Suprapubic skin (tissue), 4 donors: ENCODE measurements at regions not wholly inside any gene's neighbourhood (a gene's known extent, or its start where the extent isn't known, plus 50 kb on each side); places are given as distances from the start of the nearest gene placed in this dataset.

Source experiments
- DNase-seq, 2 donors: peaks; one replicate each; pipeline ENCODE4 v3.0.0-alpha.2; 2019; ENCODE audit warnings: low spot score in 2 of 2
- H3K27ac ChIP-seq: fragments of 200-600 bp; sonication (generic); one replicate; pipeline ENCODE4 v1.5.1; 2019
- H3K27me3 ChIP-seq: fragments of 200-600 bp; sonication (generic); one replicate; pipeline ENCODE4 v1.5.1; 2019
- H3K36me3 ChIP-seq: fragments of 200-600 bp; sonication (generic); one replicate; pipeline ENCODE4 v1.5.1; 2019
- H3K4me1 ChIP-seq: fragments of 200-600 bp; sonication (generic); one replicate; pipeline ENCODE4 v1.5.1; 2019
- H3K4me3 ChIP-seq: fragments of 200-600 bp; sonication (generic); one replicate; pipeline ENCODE4 v1.5.1; 2019; ENCODE audit warnings: mild to moderate bottlenecking
- H3K9me3 ChIP-seq: fragments of 200-600 bp; sonication (generic); one replicate; pipeline ENCODE4 v1.5.1; 2019
- EP300 ChIP-seq: sonication (generic); formaldehyde crosslinking; IDR thresholded peaks from one replicate; pipeline ENCODE4 v1.6.1; 2017; ENCODE audit warnings: antibody characterized with exemption
- POLR2A ChIP-seq, 2 donors: fragments of 450-650 bp; IDR thresholded peaks; one replicate each; pipeline ENCODE4 v1.6.1; 2017; ENCODE audit warnings: antibody characterized with exemption in 2 of 2, mild to moderate bottlenecking in 2 of 2, moderate library complexity in 2 of 2
- POLR2AphosphoS5 ChIP-seq, 3 donors: sonication (generic); formaldehyde crosslinking; IDR thresholded peaks; one replicate each; pipeline ENCODE4 v1.6.1; 2017; ENCODE audit warnings: antibody characterized with exemption in 3 of 3
- WGBS: methylation state at CpG from one replicate; pipeline ENCODE4 v1.1.5; 2018; 5-methylcytosine and 5-hydroxymethylcytosine counted together
- TF ChIP-seq, protein P1 (sequence below), 2 donors: fragments of 200-600 bp in 1 of 2; fragments of 450-650 bp in 1 of 2; sonication (generic) in 1 of 2; IDR thresholded peaks; one replicate each; pipeline ENCODE4 v1.5.1; 2016 to 2019; ENCODE audit warnings: antibody characterized with exemption in 2 of 2, mild to moderate bottlenecking in 1 of 2, moderate library complexity in 1 of 2

DNA sequence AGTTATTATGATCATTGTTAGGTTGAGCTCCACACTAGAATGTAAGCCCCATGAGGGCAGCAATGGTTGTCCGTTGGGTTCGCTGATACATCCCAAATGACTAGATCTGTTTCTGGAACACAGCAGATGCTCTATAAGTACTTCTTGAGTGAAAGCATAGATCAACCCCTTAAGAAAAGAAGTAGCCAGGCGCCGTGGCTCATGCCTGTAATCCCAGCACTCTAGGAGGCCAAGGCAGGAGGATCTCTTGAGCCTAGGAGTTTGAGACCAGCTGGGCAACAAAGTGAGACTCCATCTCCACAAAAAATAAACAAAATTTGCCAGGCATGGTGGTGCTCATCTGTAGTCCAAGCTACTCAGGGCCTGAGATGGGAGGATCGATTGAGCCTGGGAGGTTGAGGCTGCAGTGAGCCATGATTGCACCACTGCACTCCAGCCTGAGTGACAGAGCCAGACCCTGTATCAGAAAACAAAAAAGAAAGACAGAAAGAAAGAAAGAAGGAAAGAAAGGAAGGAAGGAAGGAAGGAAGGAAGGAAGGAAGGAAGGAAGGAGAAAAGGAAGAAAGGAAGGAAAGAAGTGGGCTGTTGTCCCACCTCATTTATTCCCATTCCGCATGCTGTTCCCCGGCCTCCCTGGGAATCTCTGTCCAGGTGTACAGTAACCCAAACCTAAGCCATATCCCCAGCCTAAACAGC, 54.4 kb upstream of the RPL38 start:
- H3K4me3 ChIP-seq, result no peak overlapping the region
- H3K27ac ChIP-seq, result no peak overlapping the region
- no peak for TF ChIP-seq EP300
- no peak for TF ChIP-seq POLR2A (IDR thresholded peaks at IDR 0.05)
- TF ChIP-seq POLR2AphosphoS5 (IDR thresholded peaks at IDR 0.05), result no peak
- TF ChIP-seq, protein P1, sequence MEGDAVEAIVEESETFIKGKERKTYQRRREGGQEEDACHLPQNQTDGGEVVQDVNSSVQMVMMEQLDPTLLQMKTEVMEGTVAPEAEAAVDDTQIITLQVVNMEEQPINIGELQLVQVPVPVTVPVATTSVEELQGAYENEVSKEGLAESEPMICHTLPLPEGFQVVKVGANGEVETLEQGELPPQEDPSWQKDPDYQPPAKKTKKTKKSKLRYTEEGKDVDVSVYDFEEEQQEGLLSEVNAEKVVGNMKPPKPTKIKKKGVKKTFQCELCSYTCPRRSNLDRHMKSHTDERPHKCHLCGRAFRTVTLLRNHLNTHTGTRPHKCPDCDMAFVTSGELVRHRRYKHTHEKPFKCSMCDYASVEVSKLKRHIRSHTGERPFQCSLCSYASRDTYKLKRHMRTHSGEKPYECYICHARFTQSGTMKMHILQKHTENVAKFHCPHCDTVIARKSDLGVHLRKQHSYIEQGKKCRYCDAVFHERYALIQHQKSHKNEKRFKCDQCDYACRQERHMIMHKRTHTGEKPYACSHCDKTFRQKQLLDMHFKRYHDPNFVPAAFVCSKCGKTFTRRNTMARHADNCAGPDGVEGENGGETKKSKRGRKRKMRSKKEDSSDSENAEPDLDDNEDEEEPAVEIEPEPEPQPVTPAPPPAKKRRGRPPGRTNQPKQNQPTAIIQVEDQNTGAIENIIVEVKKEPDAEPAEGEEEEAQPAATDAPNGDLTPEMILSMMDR (IDR thresholded peaks at IDR 0.05), result no peak
- H3K9me3 ChIP-seq, result no peaks in the 10 kb centered on the region
- no peaks in the 10 kb centered on the region for H3K36me3 ChIP-seq
- H3K27me3 ChIP-seq, result peaks cover 27% of the 10 kb centered on the region
- peak; percentile 24 to 34 for DNase-seq
- WGBS, result 96% methylated on average over 7 of the region's 7 CpGs
- peaks cover 13% of the 10 kb centered on the region for H3K4me1 ChIP-seq

DNA sequence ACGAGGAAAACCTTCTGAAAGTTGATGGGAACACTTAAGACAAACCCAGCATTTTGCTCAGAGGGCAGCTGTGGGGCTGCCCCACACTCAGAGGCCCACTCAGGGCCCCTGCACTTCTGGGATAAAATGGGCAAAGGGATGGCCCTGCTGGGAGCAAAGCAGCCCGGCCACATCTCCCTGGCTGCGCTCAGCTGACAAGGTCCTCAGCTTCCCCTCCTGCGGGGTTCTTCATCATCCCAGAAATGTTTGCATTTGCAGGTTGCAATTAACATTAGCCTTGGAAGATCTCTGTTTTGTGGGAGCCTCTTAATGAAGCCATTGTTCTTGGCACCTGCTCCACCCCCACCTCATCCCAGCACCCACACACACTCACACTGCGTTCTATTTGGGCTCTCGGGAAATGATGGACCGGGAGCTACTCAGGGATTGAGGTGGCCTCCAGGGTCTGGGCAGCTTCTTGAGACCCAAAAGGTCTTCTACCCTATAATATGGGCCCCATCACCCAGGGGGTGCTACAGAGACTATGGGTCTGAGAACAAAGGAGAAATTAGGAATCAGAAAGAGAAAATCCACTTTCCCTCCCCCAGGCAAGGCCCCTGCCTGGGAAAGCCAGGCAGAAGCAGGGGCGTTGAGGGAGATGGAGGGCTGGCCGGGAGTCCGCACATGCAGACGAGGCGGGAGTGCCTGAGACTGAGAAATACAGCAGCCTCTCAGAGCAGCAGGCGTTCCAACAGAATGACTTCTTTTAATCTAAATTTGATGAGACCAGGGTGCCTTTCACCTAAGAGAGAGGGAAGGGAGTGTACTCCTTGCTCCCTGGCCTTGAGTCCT, 53.7 kb upstream of the RPL38 start:
- peaks cover 13% of the 10 kb centered on the region for H3K4me1 ChIP-seq
- no peaks in the 10 kb centered on the region for H3K36me3 ChIP-seq
- peak; percentile 19 to 64 for DNase-seq
- H3K4me3 ChIP-seq, result no peak overlapping the region
- no peaks in the 10 kb centered on the region for H3K9me3 ChIP-seq
- 79% methylated on average over 13 of the region's 13 CpGs for WGBS
- TF ChIP-seq, protein P1 (IDR thresholded peaks at IDR 0.05), result no peak
- no peak for TF ChIP-seq EP300
- no peak for TF ChIP-seq POLR2AphosphoS5 (IDR thresholded peaks at IDR 0.05)
- TF ChIP-seq POLR2A (IDR thresholded peaks at IDR 0.05), result no peak
- H3K27ac ChIP-seq, result no peak overlapping the region
- peaks cover 27% of the 10 kb centered on the region for H3K27me3 ChIP-seq

DNA sequence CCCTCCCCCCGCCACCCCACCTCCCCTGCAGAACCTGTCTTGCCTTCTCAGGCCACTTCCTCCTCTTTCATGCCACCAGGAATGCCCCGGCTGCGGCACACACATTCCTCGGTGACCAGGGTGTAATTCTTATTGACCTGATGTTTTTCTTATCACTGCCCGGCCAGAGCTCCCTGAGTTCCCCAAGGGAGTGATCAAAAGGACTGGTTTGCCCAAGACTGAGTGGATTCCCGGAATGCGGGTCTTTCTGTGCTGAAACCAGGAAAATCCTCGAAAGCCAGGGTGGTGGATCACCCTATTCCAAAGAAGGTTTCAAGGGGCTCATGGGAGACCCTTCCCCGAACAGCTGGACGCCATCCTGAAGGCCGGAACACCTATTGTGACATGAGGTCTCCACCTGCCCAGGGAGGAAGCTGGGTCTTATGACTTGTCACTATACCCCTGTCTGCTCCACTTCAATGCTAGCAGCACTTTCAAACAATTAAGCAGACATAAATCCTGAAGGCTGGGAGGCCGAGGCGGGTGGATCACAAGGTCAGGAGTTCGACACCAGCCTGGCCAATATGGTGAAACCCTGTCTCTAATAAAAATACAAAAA, 53.0 kb upstream of the RPL38 start:
- Histone ChIP-seq H3K36me3 (no peaks in the 10 kb centered on the region), H3K27ac (no peak overlapping the region), H3K27me3 (peaks cover 23% of the 10 kb centered on the region), H3K9me3 (no peaks in the 10 kb centered on the region), H3K4me3 (no peak overlapping the region), H3K4me1 (peaks cover 13% of the 10 kb centered on the region)
- peak; percentile 37 to 53 for DNase-seq
- WGBS, result 67% methylated on average over 14 of the region's 14 CpGs
- TF ChIP-seq POLR2A (IDR thresholded peaks at IDR 0.05), result no peak

DNA sequence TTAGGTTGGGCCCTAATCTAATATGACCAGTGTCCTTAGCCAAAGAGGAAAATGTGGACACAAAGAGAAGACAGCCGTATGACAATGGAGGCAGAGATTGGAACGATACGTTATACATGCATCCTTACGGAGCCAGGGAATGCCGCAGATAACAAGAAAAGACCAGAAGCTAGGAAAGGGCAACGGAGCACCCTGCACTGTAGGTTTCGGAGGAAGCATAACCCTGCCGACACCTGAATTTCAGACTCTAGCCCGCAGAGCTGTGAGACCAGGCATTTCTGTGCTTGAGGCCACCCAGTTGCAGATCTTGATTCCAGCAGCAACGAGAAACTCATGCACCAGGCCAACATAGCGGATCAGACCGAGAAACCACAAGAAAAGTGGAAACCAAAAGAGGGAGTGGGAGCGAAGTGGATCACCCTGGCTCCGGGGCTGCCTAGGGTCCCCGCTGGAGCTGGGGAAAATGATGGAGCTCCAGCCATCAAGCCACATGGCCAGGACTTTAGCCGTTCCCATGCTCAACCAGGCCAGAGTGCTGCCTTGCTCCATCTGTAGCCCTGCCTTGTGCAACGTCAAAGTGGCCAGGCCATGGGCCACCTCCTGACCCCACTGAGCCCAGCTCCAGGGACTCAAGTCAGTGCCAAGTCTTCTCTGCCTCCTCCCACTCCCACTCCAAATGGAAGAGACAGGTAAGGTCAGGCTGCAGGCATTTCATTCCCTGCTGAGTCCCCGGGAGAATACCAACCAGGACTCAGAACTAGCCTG, 51.7 kb upstream of the RPL38 start:
- TF ChIP-seq, protein P1 (IDR thresholded peaks at IDR 0.05), result no peak
- no peak for TF ChIP-seq POLR2A (IDR thresholded peaks at IDR 0.05)
- no peak for TF ChIP-seq POLR2AphosphoS5 (IDR thresholded peaks at IDR 0.05)
- TF ChIP-seq EP300, result no peak
- no peak overlapping the region for H3K4me3 ChIP-seq
- no peaks in the 10 kb centered on the region for H3K9me3 ChIP-seq
- H3K27me3 ChIP-seq, result peaks cover 22% of the 10 kb centered on the region
- peak; percentile 41 to 62 for DNase-seq
- H3K36me3 ChIP-seq, result no peaks in the 10 kb centered on the region
- H3K4me1 ChIP-seq, result peaks cover 13% of the 10 kb centered on the region
- no peak overlapping the region for H3K27ac ChIP-seq
- WGBS, result 85% methylated on average over 18 of the region's 18 CpGs

DNA sequence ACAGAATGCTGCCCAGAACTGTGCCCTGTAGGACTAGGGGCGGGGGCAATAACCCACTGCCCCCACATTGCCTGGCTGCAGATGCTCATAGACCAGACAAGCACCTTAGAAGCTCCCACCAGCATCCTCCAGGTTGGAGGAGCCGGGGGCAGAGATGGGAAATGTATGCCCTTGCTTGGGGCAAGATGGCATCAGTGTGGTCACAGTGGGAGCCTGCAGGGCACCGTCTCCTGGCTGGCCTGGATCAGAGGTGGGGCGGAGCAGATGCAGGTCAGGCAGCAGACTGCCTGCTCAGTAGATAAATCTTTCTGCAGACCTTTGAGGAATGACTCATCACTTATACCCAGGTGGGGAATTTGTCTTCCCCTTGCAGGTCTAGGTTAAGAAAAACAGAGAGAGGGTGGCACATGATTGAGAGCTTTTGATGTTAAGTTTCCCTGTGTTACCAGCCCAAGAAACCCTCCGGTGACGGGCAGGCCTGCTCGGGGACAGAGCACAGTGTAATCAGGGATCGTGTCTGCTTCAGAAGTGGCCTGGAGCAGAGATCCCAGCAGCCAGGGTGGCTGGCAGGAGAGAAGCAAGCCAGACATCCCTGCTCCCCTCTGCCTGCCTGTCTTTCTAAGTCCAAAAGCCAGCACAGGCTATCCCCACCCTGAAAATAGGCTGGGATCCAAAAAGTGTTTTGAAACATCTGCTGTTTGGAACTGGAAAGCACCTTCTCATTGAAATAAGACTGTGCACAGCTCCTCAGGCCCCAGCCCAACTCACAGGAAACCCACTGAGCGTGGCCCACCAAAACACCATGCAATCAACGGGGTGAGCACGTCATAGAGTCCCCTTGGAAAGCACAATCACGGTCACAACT, 50.7 kb upstream of the RPL38 start:
- Histone ChIP-seq H3K4me1 (peaks cover 13% of the 10 kb centered on the region), H3K9me3 (no peaks in the 10 kb centered on the region), H3K36me3 (no peaks in the 10 kb centered on the region), H3K27me3 (peaks cover 19% of the 10 kb centered on the region), H3K27ac (no peak overlapping the region), H3K4me3 (no peak overlapping the region)
- DNase-seq, result peak; percentile 42 to 55
- WGBS, result 36% methylated on average over 11 of the region's 12 CpGs
- TF ChIP-seq POLR2A (IDR thresholded peaks at IDR 0.05) (no peak), EP300 (no peak), POLR2AphosphoS5 (IDR thresholded peaks at IDR 0.05) (no peak)
- TF ChIP-seq, protein P1 (IDR thresholded peaks at IDR 0.05), result no peak
